Colonic mucosa (tissue), 4 donors: ENCODE measurements at regions not wholly inside any gene's neighbourhood (a gene's known extent, or its start where the extent isn't known, plus 50 kb on each side); places are given as distances from the start of the nearest gene placed in this dataset.

ENCODE experiments used
- DNase-seq: peaks from one replicate; pipeline ENCODE4 v3.0.0-alpha.2; 2020
- H3K27ac ChIP-seq: fragments of 200-600 bp; one replicate; pipeline ENCODE4 v1.8.0; 2021
- H3K27me3 ChIP-seq: fragments of 200-600 bp; one replicate; pipeline ENCODE4 v1.8.0; 2021
- H3K36me3 ChIP-seq: fragments of 200-600 bp; one replicate; pipeline ENCODE4 v1.8.0; 2021
- H3K4me1 ChIP-seq: fragments of 200-600 bp; one replicate; pipeline ENCODE4 v1.8.0; 2021; ENCODE audit warnings: mild to moderate bottlenecking
- H3K4me3 ChIP-seq: fragments of 200-600 bp; one replicate; pipeline ENCODE4 v1.8.0; 2021
- H3K9ac ChIP-seq, 2 donors: one replicate each; pipeline ENCODE4 v1.7.0; 2013; ENCODE audit warnings: control low read depth in 2 of 2, low read depth in 2 of 2, low read length in 2 of 2
- H3K9me3 ChIP-seq: fragments of 200-600 bp; one replicate; pipeline ENCODE4 v1.8.0; 2021
- intact Hi-C: fragments of 100-400 bp; cut with DNase I; formaldehyde crosslinking; loops from one replicate; pipeline ENCODE4 v1.14.1; 2022
- TF ChIP-seq, protein P1 (sequence below): fragments of 200-600 bp; IDR thresholded peaks from one replicate; pipeline ENCODE4 v1.8.0; 2022; ENCODE audit warnings: antibody characterized with exemption, mild to moderate bottlenecking
- donor health status: healthy.
- donor health status: DM: no; HTN: no; CAD: no.
- donor health status: DM: no; HTN: no; CAD: no.

DNA sequence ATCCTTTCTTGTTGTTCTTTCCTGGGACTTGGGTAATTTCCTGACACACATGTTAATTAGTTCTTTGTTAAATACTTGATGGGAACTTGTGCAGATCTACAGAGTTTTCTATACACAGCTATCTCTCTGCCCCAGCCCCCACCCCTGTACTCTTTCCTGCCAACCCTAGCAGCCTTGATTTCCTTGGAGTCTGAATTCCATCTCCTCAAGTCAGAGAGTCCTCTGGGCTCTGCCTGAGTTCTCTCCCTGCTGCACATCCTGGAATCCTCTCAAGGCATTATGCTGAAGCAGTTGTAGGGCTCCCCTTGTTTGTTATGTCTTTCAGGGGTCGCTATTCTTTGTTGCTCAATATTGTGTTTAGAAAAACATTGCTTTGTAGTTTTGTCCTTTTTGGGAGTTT is 384.7 kb downstream of the RPS6KC1 start:
- Histone ChIP-seq H3K4me3 (no peak overlapping the region), H3K27ac (no peak overlapping the region), H3K9ac (no peak overlapping the region), H3K36me3 (no peaks in the 10 kb centered on the region), H3K27me3 (no peaks in the 10 kb centered on the region), H3K9me3 (no peaks in the 10 kb centered on the region), H3K4me1 (no peaks in the 10 kb centered on the region)
- no peak for DNase-seq
- intact Hi-C loops = no loop called here
- TF ChIP-seq, protein P1, sequence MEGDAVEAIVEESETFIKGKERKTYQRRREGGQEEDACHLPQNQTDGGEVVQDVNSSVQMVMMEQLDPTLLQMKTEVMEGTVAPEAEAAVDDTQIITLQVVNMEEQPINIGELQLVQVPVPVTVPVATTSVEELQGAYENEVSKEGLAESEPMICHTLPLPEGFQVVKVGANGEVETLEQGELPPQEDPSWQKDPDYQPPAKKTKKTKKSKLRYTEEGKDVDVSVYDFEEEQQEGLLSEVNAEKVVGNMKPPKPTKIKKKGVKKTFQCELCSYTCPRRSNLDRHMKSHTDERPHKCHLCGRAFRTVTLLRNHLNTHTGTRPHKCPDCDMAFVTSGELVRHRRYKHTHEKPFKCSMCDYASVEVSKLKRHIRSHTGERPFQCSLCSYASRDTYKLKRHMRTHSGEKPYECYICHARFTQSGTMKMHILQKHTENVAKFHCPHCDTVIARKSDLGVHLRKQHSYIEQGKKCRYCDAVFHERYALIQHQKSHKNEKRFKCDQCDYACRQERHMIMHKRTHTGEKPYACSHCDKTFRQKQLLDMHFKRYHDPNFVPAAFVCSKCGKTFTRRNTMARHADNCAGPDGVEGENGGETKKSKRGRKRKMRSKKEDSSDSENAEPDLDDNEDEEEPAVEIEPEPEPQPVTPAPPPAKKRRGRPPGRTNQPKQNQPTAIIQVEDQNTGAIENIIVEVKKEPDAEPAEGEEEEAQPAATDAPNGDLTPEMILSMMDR = no peak

DNA sequence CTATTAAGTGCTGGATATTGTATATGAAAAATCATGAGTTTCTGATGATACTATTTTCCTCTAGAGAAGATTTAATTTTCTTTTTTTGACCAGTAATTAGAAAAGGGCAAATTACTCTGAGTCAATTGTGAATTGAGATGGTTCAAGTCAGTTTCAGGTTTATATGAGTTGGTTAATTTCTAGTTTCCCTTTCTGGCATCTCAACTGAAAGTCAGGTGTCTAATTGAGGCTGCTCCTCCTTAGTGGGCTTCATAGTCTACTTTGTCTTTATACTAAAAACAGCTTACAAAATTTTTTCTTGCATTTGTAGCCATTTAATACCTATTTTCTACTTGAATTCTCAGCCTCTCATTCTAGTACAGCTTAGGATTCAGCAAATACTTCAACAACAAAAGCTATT is 387.3 kb downstream of the RPS6KC1 start:
- H3K9me3 ChIP-seq = no peaks in the 10 kb centered on the region
- no peak overlapping the region for H3K9ac ChIP-seq
- no peaks in the 10 kb centered on the region for H3K4me1 ChIP-seq
- DNase-seq = no peak
- H3K27ac ChIP-seq = no peak overlapping the region
- no peaks in the 10 kb centered on the region for H3K36me3 ChIP-seq
- no peak overlapping the region for H3K4me3 ChIP-seq
- H3K27me3 ChIP-seq = no peaks in the 10 kb centered on the region
- TF ChIP-seq, protein P1 = no peak
- intact Hi-C loops = no loop called here

DNA sequence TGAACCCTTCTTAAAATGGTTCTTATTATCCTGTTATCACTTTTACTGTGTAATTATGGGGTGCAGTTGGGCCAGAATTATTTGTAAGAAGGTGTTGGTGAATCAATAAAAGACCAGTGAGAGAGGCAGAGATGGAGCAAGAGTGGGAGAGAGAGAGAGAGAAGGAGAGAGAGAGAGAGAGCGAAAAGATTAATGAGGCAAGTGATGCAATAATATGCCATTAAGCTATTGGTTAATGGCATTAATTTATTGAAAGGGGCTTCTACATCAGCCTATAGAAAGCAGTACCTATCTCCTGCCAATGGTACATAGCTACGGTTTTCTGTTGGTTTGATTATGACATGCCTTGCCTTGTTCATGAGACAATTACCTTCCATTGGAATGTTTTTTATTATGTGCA is 388.7 kb downstream of the RPS6KC1 start:
- Histone ChIP-seq H3K27ac (no peak overlapping the region), H3K9ac (no peak overlapping the region), H3K4me1 (no peaks in the 10 kb centered on the region), H3K9me3 (no peaks in the 10 kb centered on the region), H3K4me3 (no peak overlapping the region), H3K27me3 (no peaks in the 10 kb centered on the region), H3K36me3 (no peaks in the 10 kb centered on the region)
- TF ChIP-seq, protein P1 = no peak
- intact Hi-C loops = no loop called here
- no peak for DNase-seq

DNA sequence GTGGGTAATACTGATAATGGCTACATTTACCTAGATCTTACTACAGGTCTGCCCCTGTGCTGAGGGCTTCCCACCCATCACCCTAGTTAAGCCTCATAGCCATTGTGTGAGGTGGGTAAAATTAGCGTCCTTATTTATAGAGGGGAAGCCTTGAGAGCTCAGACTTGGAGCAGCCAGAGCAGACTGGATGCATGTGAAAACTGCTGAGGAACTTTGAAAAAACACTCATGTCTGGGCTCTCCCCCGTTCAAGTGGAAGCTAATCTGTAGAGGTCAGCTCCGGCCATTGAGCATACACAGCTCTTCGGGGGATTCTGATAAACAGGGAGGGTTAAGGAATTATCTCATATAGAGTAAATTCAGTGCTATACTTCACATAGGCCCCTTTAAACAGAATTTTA is 389.7 kb downstream of the RPS6KC1 start:
- intact Hi-C loops = no loop called here
- TF ChIP-seq, protein P1 = no peak

DNA sequence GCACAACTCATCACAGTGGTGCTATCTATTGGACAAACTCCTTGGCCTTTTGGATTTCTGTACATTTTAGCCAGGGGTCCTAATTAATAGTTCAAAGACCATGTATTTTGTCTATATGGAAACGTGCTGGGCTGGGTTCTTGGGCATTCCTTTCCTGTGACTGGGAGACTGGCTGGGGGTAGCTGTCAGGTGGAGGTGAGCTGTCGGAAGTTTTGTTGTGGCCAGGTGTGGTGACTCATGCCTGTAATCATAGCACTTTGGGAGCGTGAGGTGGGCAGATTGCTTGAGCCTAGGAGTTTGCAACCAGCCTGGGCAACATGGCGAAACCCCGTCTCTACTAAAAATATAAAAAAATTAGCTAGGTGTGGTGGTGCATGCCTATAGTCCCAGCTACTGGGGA is 392.4 kb downstream of the RPS6KC1 start:
- Histone ChIP-seq H3K4me1 (no peaks in the 10 kb centered on the region), H3K27ac (no peak overlapping the region), H3K4me3 (no peak overlapping the region), H3K36me3 (no peaks in the 10 kb centered on the region), H3K9me3 (no peaks in the 10 kb centered on the region), H3K27me3 (no peaks in the 10 kb centered on the region), H3K9ac (no peak overlapping the region)
- intact Hi-C loops = no loop called here
- TF ChIP-seq, protein P1 = no peak
- DNase-seq = no peak

More for the DNA sequence above, 389.7 kb downstream of the RPS6KC1 start:
- Histone ChIP-seq H3K9ac (no peak overlapping the region), H3K27me3 (no peaks in the 10 kb centered on the region), H3K27ac (no peak overlapping the region), H3K4me1 (no peaks in the 10 kb centered on the region), H3K9me3 (no peaks in the 10 kb centered on the region), H3K36me3 (no peaks in the 10 kb centered on the region), H3K4me3 (no peak overlapping the region)
- DNase-seq = no peak

DNA sequence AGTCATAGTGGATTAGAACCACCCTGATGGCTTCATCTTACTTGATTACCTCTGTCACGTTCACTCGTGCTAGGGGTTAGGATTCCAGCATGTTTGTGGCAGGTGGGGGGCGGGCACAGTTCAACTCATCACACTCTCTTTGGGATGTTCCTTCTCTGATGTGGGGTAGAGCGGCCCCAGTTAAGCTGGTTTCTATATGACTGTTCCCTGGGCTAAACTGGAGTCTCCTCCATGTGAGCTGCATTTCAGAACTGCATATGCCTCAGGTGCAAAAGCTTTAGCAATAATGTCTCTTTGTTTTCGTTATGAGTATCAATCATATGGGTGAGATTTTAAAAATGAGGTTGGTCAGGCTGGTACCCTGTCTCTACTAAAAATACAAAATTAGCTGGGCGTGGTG is 393.2 kb downstream of the RPS6KC1 start:
- no peak for DNase-seq
- TF ChIP-seq, protein P1 = no peak
- no peaks in the 10 kb centered on the region for H3K4me1 ChIP-seq
- H3K9ac ChIP-seq = no peak overlapping the region
- intact Hi-C loops = no loop called here
- H3K4me3 ChIP-seq = no peak overlapping the region
- H3K9me3 ChIP-seq = no peaks in the 10 kb centered on the region
- no peaks in the 10 kb centered on the region for H3K36me3 ChIP-seq
- H3K27ac ChIP-seq = no peak overlapping the region
- H3K27me3 ChIP-seq = no peaks in the 10 kb centered on the region
